Spleen (tissue), 7 donors: ENCODE measurements at regions not wholly inside any gene's neighbourhood (a gene's known extent, or its start where the extent isn't known, plus 50 kb on each side); places are given as distances from the start of the nearest gene placed in this dataset.

Source experiments
- CTCF ChIP-seq, 11 experiments: fragments of 200-600 bp in 7 of 11; fragments of 450-650 bp in 4 of 11; sonication (generic) in 4 of 11; IDR thresholded peaks in 8 of 11; conservative IDR thresholded peaks in 3 of 11; 1 replicate in 7 of 11; 2 replicates in 4 of 11; pipeline versions ENCODE4 v1.4.0 to v1.8.0; 2016 to 2021; ENCODE audit warnings: antibody characterized with exemption in 11 of 11, inconsistent platforms in 4 of 11, mild to moderate bottlenecking in 1 of 11
- POLR2A ChIP-seq, 3 donors: fragments of 450-650 bp; IDR thresholded peaks; one replicate each; pipeline ENCODE4 v1.5.1; 2017; ENCODE audit warnings: antibody characterized with exemption in 3 of 3, mild to moderate bottlenecking in 1 of 3
- POLR2AphosphoS5 ChIP-seq, 3 donors: sonication (generic); formaldehyde crosslinking; IDR thresholded peaks; one replicate each; pipeline ENCODE4 v1.5.1; 2017; ENCODE audit warnings: antibody characterized with exemption in 3 of 3
- donor health status: DM: no; HTN: no; CAD: no; lungs with moderate emphysema.
- donor health status: DM: no; HTN: no; CAD: no.
- donor health status: DM: no; HTN: no; CAD: no.

- TF ChIP-seq POLR2A (IDR thresholded peaks at IDR 0.05): no peak
- TF ChIP-seq CTCF (IDR thresholded peaks at IDR 0.05 in 8 of 11, conservative IDR thresholded peaks at IDR 0.05 in 3 of 11): no peak
- TF ChIP-seq POLR2AphosphoS5 (IDR thresholded peaks at IDR 0.05): no peak
Measured at GRCh38 chr16:25512041-25512440, 179.7 kb upstream of the HS3ST4 start.
